ENCODE measurements at regions not wholly inside any gene's neighbourhood (a gene's known extent, or its start where the extent isn't known, plus 50 kb on each side); places are given as distances from the start of the nearest gene placed in this dataset.

GRCh38 chr6:81694855-81695254 is 57.6 kb downstream of the TENT5A start:
- H3K4me1 ChIP-seq (ENCODE audit: control insufficient read depth in 2 of 3, insufficient read depth in 2 of 3, low read depth in 1 of 3, low read length in 3 of 3): no peaks in the 10 kb centered on the region
- TF ChIP-seq, protein P1, sequence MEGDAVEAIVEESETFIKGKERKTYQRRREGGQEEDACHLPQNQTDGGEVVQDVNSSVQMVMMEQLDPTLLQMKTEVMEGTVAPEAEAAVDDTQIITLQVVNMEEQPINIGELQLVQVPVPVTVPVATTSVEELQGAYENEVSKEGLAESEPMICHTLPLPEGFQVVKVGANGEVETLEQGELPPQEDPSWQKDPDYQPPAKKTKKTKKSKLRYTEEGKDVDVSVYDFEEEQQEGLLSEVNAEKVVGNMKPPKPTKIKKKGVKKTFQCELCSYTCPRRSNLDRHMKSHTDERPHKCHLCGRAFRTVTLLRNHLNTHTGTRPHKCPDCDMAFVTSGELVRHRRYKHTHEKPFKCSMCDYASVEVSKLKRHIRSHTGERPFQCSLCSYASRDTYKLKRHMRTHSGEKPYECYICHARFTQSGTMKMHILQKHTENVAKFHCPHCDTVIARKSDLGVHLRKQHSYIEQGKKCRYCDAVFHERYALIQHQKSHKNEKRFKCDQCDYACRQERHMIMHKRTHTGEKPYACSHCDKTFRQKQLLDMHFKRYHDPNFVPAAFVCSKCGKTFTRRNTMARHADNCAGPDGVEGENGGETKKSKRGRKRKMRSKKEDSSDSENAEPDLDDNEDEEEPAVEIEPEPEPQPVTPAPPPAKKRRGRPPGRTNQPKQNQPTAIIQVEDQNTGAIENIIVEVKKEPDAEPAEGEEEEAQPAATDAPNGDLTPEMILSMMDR (IDR thresholded peaks at IDR 0.05; ENCODE audit: borderline replicate concordance, extremely low read depth, insufficient read depth): no peak
- no peak overlapping the region for H3K4me3 ChIP-seq (ENCODE audit: low read length in 3 of 3)
- DNase-seq: no peak
- H3K36me3 ChIP-seq (ENCODE audit: control insufficient read depth in 2 of 3, insufficient read depth in 3 of 3, low read length in 3 of 3): no peaks in the 10 kb centered on the region
- no peak overlapping the region for H3K27ac ChIP-seq (ENCODE audit: low read depth in 2 of 2, low read length in 2 of 2)
- no peaks in the 10 kb centered on the region for H3K9me3 ChIP-seq (ENCODE audit: control insufficient read depth in 2 of 3, insufficient read depth in 1 of 3, low read length in 3 of 3)
- no peak overlapping the region for H3K9ac ChIP-seq (ENCODE audit: low read length in 3 of 3)
- no peaks in the 10 kb centered on the region for H3K27me3 ChIP-seq (ENCODE audit: control insufficient read depth, insufficient read depth, low read length)
- intact Hi-C loops (cut with DNase I): no loop called here
- FAIRE-seq: peak; percentile 92

- Histone ChIP-seq H3K27ac (ENCODE audit: low read depth in 2 of 2, low read length in 2 of 2) (no peak overlapping the region), H3K4me3 (ENCODE audit: low read length in 3 of 3) (no peak overlapping the region), H3K4me1 (ENCODE audit: control insufficient read depth in 2 of 3, insufficient read depth in 2 of 3, low read depth in 1 of 3, low read length in 3 of 3) (no peaks in the 10 kb centered on the region), H3K36me3 (ENCODE audit: control insufficient read depth in 2 of 3, insufficient read depth in 3 of 3, low read length in 3 of 3) (no peaks in the 10 kb centered on the region), H3K9me3 (ENCODE audit: control insufficient read depth in 2 of 3, insufficient read depth in 1 of 3, low read length in 3 of 3) (no peaks in the 10 kb centered on the region), H3K27me3 (ENCODE audit: control insufficient read depth, insufficient read depth, low read length) (no peaks in the 10 kb centered on the region), H3K9ac (ENCODE audit: low read length in 3 of 3) (no peak overlapping the region)
- DNase-seq (no peak), FAIRE-seq (no peak)
- TF ChIP-seq, protein P1 (IDR thresholded peaks at IDR 0.05; ENCODE audit: borderline replicate concordance, extremely low read depth, insufficient read depth): no peak
- intact Hi-C loops (cut with DNase I): no loop called here
Measured at GRCh38 chr6:81694207-81694606, 58.3 kb downstream of the TENT5A start.

GRCh38 chr6:81693266-81693665 is 59.2 kb downstream of the TENT5A start:
- intact Hi-C loops (cut with DNase I): no loop called here
- FAIRE-seq: no peak

DNA sequence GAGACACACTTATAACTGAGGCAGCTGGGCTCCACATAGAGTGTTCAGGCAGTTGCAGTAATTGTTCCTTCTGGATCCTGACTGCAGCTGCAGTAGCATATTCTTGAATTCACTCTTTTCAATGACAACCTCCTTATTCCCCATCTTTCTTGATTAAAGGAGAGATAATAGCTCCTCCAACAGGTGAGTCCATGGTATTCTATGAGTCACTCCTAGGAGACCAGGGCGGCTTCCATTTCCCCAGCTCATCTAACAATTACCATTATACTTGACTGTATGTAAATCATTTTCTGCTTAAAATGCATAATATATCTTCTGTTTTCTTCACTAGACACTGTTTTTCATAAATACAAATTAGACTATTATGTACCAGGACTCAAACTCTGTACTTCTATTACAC is 62.4 kb downstream of the TENT5A start:
- no peak for FAIRE-seq
- TF ChIP-seq, protein P1 (IDR thresholded peaks at IDR 0.05; ENCODE audit: borderline replicate concordance, extremely low read depth, insufficient read depth): no peak
- no peaks in the 10 kb centered on the region for H3K27me3 ChIP-seq (ENCODE audit: control insufficient read depth, insufficient read depth, low read length)
- H3K9ac ChIP-seq (ENCODE audit: low read length in 3 of 3): no peak overlapping the region
- no peak for DNase-seq
- intact Hi-C loops (cut with DNase I): no loop called here
- H3K9me3 ChIP-seq (ENCODE audit: control insufficient read depth in 2 of 3, insufficient read depth in 1 of 3, low read length in 3 of 3): no peaks in the 10 kb centered on the region
- H3K27ac ChIP-seq (ENCODE audit: low read depth in 2 of 2, low read length in 2 of 2): no peak overlapping the region
- H3K4me1 ChIP-seq (ENCODE audit: control insufficient read depth in 2 of 3, insufficient read depth in 2 of 3, low read depth in 1 of 3, low read length in 3 of 3): no peaks in the 10 kb centered on the region
- no peaks in the 10 kb centered on the region for H3K36me3 ChIP-seq (ENCODE audit: control insufficient read depth in 2 of 3, insufficient read depth in 3 of 3, low read length in 3 of 3)
- no peak overlapping the region for H3K4me3 ChIP-seq (ENCODE audit: low read length in 3 of 3)

More at GRCh38 chr6:81693266-81693665, 59.2 kb downstream of the TENT5A start:
- no peak overlapping the region for H3K27ac ChIP-seq (ENCODE audit: low read depth in 2 of 2, low read length in 2 of 2)
- no peak overlapping the region for H3K9ac ChIP-seq (ENCODE audit: low read length in 3 of 3)
- no peaks in the 10 kb centered on the region for H3K4me1 ChIP-seq (ENCODE audit: control insufficient read depth in 2 of 3, insufficient read depth in 2 of 3, low read depth in 1 of 3, low read length in 3 of 3)
- no peaks in the 10 kb centered on the region for H3K36me3 ChIP-seq (ENCODE audit: control insufficient read depth in 2 of 3, insufficient read depth in 3 of 3, low read length in 3 of 3)
- DNase-seq: no peak
- TF ChIP-seq, protein P1 (IDR thresholded peaks at IDR 0.05; ENCODE audit: borderline replicate concordance, extremely low read depth, insufficient read depth): no peak
- H3K4me3 ChIP-seq (ENCODE audit: low read length in 3 of 3): no peak overlapping the region
- H3K9me3 ChIP-seq (ENCODE audit: control insufficient read depth in 2 of 3, insufficient read depth in 1 of 3, low read length in 3 of 3): no peaks in the 10 kb centered on the region
- no peaks in the 10 kb centered on the region for H3K27me3 ChIP-seq (ENCODE audit: control insufficient read depth, insufficient read depth, low read length)

All from kidney (tissue), 13 donors.